GM19238 (cell line): ENCODE measurements at regions not wholly inside any gene's neighbourhood (a gene's known extent, or its start where the extent isn't known, plus 50 kb on each side); places are given as distances from the start of the nearest gene placed in this dataset.
"Not testable (repeated sequence)": the region's sequence is repeated elsewhere in the genome, so short reads cannot be mapped to it uniquely, and the experiment has no call there.

Experiments used
- DNase-seq: peaks from one replicate; pipeline ENCODE4 v3.0.0; 2011; ENCODE audit warnings: low spot score; ENCODE audit not compliant: insufficient read length

DNA sequence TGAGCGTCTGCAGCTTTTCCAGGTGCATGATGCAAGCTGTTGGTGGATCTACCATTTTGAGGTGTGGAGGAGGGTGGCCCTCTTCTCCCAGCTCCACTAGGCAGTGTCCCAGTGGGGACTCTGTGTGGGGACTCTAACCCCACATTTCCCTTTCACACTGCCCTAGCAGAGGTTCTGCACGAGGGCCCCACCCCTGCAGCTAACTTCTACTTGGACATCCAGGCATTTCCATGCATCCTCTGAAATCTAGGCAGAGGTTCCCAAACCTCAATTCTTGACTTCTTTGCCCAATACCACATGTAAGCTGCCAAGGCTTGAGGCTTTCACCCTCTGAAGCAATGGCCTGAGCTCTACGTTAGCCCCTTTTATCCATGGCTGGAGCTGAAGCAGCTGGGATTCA, 61.4 kb upstream of the HGFAC start:
- DNase-seq: not testable (repeated sequence)

DNA sequence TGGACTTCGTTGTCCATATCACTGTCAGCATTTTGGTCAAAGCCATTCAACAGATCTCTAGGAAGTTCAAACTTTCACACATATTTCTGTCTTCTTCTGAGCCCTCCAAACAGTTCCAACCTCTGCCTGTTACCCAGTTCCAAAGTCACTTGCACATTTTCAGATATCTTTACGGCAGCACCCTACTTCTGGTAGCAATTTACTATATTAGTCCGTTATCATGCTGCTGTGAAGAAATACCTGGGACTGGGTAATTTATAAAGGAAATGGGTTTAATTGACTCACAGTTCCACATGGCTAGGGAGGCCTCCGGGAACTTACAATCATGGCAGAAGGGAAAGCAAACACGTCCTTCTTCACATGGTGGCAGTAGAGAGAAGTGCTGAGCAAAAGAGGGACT, 60.6 kb upstream of the HGFAC start:
- not testable (repeated sequence) for DNase-seq

DNA sequence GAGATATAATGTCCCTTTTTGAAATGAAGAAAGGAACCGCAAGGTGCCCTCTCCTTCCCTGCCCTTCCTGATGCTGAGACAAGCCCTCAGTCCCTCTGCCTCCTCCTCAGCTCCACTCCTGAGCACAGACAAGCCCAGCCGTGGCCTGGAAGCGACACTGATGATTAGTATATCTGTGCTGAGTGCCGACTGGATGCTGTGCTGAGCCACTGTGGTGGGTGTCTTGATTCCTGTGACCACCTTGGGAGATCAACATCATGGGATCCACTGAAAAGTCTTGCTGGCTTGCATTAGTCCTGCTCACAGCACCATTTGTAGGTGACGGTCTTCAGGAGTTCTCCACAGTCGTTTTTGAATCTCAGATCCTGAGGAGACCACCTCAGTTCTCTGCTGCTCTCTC, 59.5 kb upstream of the HGFAC start:
- DNase-seq: no peak

GRCh38 chr4:3384391-3384770, 57.4 kb upstream of the HGFAC start:
- no peak for DNase-seq

DNA sequence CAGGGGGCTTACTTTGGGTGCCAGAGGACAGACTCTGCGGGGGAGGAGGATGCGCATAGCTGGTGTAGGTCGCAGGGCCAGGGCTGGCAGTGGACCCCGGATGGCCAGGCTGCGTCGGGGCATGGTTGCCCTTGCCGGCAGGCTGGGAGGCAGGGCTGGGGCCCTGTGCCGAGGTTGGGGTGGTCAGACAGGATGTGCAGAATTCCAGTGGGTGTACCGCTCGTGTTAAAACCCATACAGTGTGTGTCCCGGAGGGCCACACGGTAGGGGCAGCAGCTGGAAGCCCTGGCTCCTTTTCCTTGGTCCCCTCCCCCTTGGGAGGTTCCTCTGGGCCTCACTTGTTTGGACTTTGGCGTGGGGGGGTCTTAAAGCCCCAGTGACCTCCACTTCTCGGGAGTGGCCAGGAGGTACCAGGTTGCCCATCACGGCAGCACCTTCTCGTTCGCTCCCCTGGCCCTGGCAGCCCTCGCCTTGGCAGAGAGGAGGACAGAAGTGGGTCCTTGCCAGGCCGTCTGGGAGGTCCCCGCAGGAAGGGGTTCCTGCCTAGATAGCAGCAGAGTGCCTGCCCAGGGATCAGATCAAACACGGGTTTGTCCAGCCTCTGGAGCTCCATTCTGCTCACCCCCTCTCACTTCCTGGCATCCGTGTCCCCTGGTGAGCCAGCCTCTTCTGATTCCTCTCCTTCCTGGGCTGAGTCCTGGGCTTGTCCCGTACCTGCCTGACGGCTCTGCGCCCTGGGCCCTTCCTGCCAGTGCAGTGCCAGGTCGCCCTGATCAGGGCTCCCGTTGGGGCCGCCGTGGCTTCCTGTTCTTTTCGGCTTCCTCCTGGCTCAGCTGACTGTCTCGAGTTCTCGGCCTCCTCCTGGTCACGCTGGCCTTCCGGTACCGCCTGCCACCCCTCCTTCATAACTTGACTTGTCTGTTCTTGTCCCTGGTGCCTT, 56.7 kb upstream of the HGFAC start:
- DNase-seq: no peak

- DNase-seq: no peak
Measured at GRCh38 chr4:3385711-3386420, 55.9 kb upstream of the HGFAC start.

- no peak for DNase-seq
Measured at GRCh38 chr4:3386526-3386925, 55.2 kb upstream of the HGFAC start.

DNA sequence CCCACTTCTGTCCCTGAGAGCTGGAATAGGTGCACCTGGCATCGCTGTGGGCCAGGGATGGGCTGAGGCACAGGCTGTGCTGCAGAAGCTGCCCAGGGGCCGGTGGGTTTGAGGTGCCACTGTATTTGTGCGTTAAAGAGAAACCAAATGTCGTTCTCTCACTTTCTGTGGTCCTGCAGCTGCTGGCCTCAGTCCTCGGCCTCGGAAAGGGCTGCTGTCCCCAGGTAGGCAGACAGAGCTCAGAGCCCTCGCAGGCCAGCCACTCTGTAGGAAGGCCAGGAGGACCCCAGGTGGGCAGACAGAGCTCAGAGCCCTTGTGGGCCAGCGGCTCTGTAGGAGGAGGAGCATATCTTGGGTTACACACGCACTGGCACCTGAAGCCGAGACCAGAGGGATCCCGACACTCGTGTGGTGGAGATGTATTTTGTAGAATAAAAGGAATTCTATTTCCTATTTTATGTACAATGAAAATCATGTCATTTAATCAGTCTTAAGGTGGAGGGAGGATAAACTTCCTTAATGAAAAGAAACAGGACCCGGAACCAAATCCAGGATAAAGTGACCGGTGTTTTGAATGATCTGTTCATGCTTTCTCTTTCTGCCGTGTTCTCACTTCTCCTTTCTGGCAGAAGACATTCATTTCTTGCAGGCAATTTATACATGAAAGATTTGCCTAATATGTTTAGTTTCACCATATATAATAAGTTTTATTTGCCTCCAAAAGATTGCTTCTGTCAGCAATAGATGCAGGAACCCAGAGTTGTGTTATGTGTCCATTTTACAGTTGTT, 54.4 kb upstream of the HGFAC start:
- no peak for DNase-seq

GRCh38 chr4:3387943-3388361, 53.8 kb upstream of the HGFAC start:
- DNase-seq: no peak

- DNase-seq: peak; percentile 47
Measured at GRCh38 chr4:3388471-3389232, 53.1 kb upstream of the HGFAC start.

- DNase-seq: no peak
Measured at GRCh38 chr4:3389233-3390215, 52.2 kb upstream of the HGFAC start.

DNA sequence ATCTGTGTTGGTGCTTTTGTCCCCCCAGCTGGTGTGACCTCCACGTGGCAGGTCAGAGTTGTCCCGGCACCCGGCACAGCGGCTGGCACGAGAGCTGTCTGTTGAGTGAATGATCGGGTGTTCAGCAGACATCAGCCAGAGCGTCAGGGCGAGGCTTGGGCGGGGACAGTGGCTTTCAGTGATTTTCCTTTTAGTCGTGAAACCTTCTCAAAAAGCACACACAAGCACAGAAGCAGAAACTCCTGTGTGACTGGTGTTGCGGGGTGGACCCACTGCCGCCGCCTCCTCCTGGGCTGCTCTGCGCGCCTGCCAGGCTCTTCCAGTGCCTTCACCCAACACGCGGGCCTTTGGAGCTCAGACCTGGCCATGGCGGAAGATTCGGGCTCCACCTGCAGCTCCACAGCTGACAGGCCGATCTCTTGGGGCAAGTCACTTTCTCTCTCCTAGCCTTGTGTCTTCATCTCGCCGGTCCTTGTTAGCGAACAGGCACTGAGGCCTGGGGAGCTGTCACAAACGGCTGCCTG, 51.4 kb upstream of the HGFAC start:
- DNase-seq: no peak

DNA sequence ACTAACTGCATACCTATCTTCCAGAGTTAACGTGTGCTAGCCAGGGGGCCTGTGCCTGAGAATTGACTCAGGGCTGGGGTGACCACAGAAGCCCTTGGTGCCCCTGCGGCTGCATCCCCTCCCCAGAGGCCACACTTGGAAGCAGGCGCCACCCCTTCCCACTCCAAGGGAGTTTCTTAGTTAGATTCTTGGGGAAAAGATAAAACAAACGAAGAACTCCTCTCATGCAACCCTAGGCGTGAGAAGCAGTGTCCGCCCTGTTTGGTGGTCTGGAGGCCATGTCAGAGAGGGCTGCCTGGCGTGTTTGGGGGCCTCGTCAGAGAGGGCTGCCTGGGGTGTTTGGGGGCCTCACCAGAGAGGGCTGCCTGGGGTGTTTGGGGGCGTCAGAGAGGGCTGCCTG, 50.3 kb upstream of the HGFAC start:
- no peak for DNase-seq
